ENCODE measurements at regions not wholly inside any gene's neighbourhood (a gene's known extent, or its start where the extent isn't known, plus 50 kb on each side); places are given as distances from the start of the nearest gene placed in this dataset.
"Not testable (repeated sequence)": the region's sequence is repeated elsewhere in the genome, so short reads cannot be mapped to it uniquely, and the experiment has no call there.

DNA sequence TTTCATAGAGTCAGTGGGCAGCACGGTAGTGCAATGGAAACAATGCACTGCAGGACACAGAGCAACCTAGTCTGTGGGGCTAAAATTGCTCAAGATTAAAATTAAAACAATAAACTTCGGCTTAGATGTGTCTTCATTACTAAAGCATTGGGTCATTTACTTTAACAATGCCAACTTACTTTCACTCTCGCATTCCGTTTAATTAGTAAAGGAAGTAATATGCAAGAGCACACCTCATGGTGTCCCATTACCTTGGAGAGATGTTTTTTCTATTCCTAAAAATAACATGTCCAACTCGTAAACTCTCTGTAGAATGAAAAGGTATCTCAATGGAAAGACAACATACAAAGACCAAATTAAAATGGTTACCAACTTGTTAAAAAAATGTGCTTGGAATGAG, 738.4 kb downstream of the PCDH17 start:
- no peaks in the 10 kb centered on the region for H3K36me3 ChIP-seq
- H3K27me3 ChIP-seq (replicated peaks; ENCODE audit: insufficient read depth), result no peaks in the 10 kb centered on the region
- DNase-seq (ENCODE audit: low spot score), result no peak
- TF ChIP-seq, protein P1, sequence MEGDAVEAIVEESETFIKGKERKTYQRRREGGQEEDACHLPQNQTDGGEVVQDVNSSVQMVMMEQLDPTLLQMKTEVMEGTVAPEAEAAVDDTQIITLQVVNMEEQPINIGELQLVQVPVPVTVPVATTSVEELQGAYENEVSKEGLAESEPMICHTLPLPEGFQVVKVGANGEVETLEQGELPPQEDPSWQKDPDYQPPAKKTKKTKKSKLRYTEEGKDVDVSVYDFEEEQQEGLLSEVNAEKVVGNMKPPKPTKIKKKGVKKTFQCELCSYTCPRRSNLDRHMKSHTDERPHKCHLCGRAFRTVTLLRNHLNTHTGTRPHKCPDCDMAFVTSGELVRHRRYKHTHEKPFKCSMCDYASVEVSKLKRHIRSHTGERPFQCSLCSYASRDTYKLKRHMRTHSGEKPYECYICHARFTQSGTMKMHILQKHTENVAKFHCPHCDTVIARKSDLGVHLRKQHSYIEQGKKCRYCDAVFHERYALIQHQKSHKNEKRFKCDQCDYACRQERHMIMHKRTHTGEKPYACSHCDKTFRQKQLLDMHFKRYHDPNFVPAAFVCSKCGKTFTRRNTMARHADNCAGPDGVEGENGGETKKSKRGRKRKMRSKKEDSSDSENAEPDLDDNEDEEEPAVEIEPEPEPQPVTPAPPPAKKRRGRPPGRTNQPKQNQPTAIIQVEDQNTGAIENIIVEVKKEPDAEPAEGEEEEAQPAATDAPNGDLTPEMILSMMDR (IDR thresholded peaks at IDR 0.05), result no peak
- TF ChIP-seq POLR2AphosphoS5 (IDR thresholded peaks at IDR 0.05) (no peak), POLR2A (IDR thresholded peaks at IDR 0.05) (no peak)
- no peak overlapping the region for H3K27ac ChIP-seq
- H3K4me3 ChIP-seq, result no peak overlapping the region
- no peaks in the 10 kb centered on the region for H3K4me1 ChIP-seq (replicated peaks)
- intact Hi-C loops (cut with DNase I), result no loop called here
- H3K9me3 ChIP-seq, result no peaks in the 10 kb centered on the region
- whole genome bisulfite sequencing, result 69% methylated on average over 5 of the region's 5 CpGs

DNA sequence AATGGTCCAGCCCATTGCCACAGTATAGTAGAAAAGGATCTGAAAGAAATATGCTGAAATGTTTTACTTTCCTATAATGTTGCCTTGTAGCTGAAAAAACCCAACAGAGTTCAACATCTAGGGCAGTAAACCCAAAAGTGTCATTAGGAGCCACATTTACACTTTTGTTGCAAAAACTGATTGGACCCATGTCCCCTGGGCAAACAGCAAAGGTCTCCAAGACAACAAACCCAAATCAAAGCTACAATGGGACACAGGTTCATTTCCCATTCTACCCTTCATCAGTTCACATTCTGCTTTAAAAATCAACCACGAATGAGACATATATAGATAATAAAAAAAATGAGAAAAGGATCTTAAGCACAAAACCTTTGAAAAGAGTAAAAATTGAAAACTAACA, 744.8 kb downstream of the PCDH17 start:
- no peak for DNase-seq (ENCODE audit: low spot score)
- no peak for TF ChIP-seq POLR2A (IDR thresholded peaks at IDR 0.05)
- TF ChIP-seq, protein P1 (IDR thresholded peaks at IDR 0.05), result no peak
- no peak for TF ChIP-seq POLR2AphosphoS5 (IDR thresholded peaks at IDR 0.05)
- no peak overlapping the region for H3K27ac ChIP-seq
- WGBS, result 76% methylated on average over 1 of the region's 1 CpG
- H3K4me3 ChIP-seq, result no peak overlapping the region
- no peaks in the 10 kb centered on the region for H3K4me1 ChIP-seq (replicated peaks)
- intact Hi-C loops (cut with DNase I), result no loop called here
- no peaks in the 10 kb centered on the region for H3K27me3 ChIP-seq (replicated peaks; ENCODE audit: insufficient read depth)
- no peaks in the 10 kb centered on the region for H3K36me3 ChIP-seq
- H3K9me3 ChIP-seq, result no peaks in the 10 kb centered on the region

DNA sequence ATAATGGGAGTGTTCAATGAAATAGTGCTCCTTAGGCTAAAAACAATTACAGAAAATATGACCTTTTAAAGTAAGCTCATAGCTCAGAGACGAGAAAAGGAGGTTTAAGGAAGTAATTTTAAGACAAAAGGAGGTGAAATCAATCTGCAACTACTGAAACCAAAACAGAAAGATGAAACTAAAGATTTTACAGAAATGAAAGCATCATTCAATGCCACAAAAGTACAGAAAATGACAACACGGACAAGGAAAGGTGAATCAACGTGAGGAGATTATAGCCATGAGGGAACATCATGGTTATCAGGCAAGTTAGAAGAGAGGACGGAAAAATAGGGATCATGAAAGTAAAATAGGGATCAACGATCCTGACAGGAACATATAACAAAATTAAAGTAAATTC, 745.2 kb downstream of the PCDH17 start:
- no peaks in the 10 kb centered on the region for H3K9me3 ChIP-seq
- TF ChIP-seq, protein P1 (IDR thresholded peaks at IDR 0.05), result no peak
- TF ChIP-seq POLR2AphosphoS5 (IDR thresholded peaks at IDR 0.05) (no peak), POLR2A (IDR thresholded peaks at IDR 0.05) (no peak)
- no peak overlapping the region for H3K27ac ChIP-seq
- H3K4me1 ChIP-seq (replicated peaks), result no peaks in the 10 kb centered on the region
- intact Hi-C loops (cut with DNase I), result no loop called here
- DNase-seq (ENCODE audit: low spot score), result no peak
- H3K4me3 ChIP-seq, result no peak overlapping the region
- H3K36me3 ChIP-seq, result no peaks in the 10 kb centered on the region
- 82% methylated on average over 5 of the region's 5 CpGs for WGBS
- no peaks in the 10 kb centered on the region for H3K27me3 ChIP-seq (replicated peaks; ENCODE audit: insufficient read depth)

DNA sequence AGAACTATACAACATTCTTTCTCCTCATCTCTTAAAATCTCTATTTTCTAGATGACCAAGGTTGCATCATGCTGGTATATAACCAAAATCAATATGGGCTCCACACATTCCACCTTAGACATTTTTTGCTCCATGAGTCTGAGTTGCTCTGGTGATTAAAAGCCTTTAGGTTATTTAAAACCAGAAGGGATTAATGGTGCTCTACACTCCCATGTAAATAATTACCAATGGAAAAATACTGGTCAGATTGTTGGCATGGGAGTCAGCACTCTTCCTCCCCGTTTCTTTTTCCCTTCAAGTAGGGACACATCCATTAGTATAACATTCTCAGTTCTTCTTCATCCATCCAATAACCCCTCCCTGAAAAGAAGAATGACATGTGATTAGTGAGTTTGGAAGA, 747.7 kb downstream of the PCDH17 start:
- Histone ChIP-seq H3K27ac (no peak overlapping the region), H3K4me3 (no peak overlapping the region), H3K36me3 (no peaks in the 10 kb centered on the region), H3K9me3 (no peaks in the 10 kb centered on the region), H3K27me3 (replicated peaks; ENCODE audit: insufficient read depth) (no peaks in the 10 kb centered on the region), H3K4me1 (replicated peaks) (no peaks in the 10 kb centered on the region)
- 66% methylated on average over 1 of the region's 1 CpG for WGBS
- TF ChIP-seq, protein P1 (IDR thresholded peaks at IDR 0.05), result no peak
- TF ChIP-seq POLR2A (IDR thresholded peaks at IDR 0.05) (no peak), POLR2AphosphoS5 (IDR thresholded peaks at IDR 0.05) (no peak)
- no peak for DNase-seq (ENCODE audit: low spot score)
- intact Hi-C loops (cut with DNase I), result no loop called here

DNA sequence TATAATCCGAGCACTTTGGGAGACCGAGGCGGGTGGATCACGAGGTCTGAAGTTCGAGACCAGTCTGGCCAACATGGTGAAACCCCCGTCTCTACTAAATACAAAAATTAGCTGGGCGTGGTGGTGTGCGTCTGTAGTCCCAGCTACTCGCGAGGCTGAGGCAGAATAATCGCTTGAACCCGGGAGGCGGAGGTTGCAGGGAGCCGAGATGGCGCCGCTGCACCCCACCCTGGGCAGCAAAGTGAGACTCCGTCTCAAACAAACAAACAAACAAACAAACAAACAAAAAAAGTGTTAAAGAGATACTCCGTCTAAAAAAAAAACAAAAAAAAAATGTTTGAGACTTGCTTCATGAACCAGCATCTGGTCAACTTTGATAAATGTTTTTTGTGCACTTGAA, 753.8 kb downstream of the PCDH17 start:
- intact Hi-C loops (cut with DNase I); DNase-seq (ENCODE audit: low spot score); H3K36me3 ChIP-seq; H3K4me3 ChIP-seq; H3K9me3 ChIP-seq; H3K27ac ChIP-seq; H3K27me3 ChIP-seq (replicated peaks; ENCODE audit: insufficient read depth); H3K4me1 ChIP-seq (replicated peaks): not testable (repeated sequence)
- 97% methylated on average over 18 of the region's 18 CpGs for WGBS

All from prostate gland (tissue), 2 donors.